ENCODE measurements at regions not wholly inside any gene's neighbourhood (a gene's known extent, or its start where the extent isn't known, plus 50 kb on each side); places are given as distances from the start of the nearest gene placed in this dataset.

GRCh38 chr4:117014236-117014635, 71.1 kb downstream of the TRAM1L1 start:
- H3K27ac ChIP-seq (replicated peaks): no peak overlapping the region
- TF ChIP-seq CTCF (IDR thresholded peaks at IDR 0.05; ENCODE audit: insufficient read depth, low read length) (no peak), GABPA (IDR thresholded peaks at IDR 0.05; ENCODE audit: low read depth) (no peak), POLR2AphosphoS5 (IDR thresholded peaks at IDR 0.05; ENCODE audit: low read depth) (no peak), SPI1 (IDR thresholded peaks at IDR 0.05; ENCODE audit: borderline replicate concordance, low read depth) (no peak), REST (IDR thresholded peaks at IDR 0.05; ENCODE audit: insufficient replicate concordance, low read depth) (no peak)
- no peaks in the 10 kb centered on the region for H3K27me3 ChIP-seq (ENCODE audit: insufficient read depth, poor library complexity, severe bottlenecking)
- DNase-seq (ENCODE audit: low read depth in 1 of 2, low spot score in 1 of 2): no peak
- no peak overlapping the region for H3K4me3 ChIP-seq (replicated peaks; ENCODE audit: insufficient read depth, low read length)

- Histone ChIP-seq H3K27me3 (ENCODE audit: insufficient read depth, poor library complexity, severe bottlenecking) (no peaks in the 10 kb centered on the region), H3K27ac (replicated peaks) (no peak overlapping the region), H3K4me3 (replicated peaks; ENCODE audit: insufficient read depth, low read length) (no peak overlapping the region)
- TF ChIP-seq GABPA (IDR thresholded peaks at IDR 0.05; ENCODE audit: low read depth) (no peak), CTCF (IDR thresholded peaks at IDR 0.05; ENCODE audit: insufficient read depth, low read length) (no peak), SPI1 (IDR thresholded peaks at IDR 0.05; ENCODE audit: borderline replicate concordance, low read depth) (no peak), POLR2AphosphoS5 (IDR thresholded peaks at IDR 0.05; ENCODE audit: low read depth) (no peak), REST (IDR thresholded peaks at IDR 0.05; ENCODE audit: insufficient replicate concordance, low read depth) (no peak)
- DNase-seq (ENCODE audit: low read depth in 1 of 2, low spot score in 1 of 2): no peak
Measured at GRCh38 chr4:117010671-117011070, 74.7 kb downstream of the TRAM1L1 start.

- TF ChIP-seq SPI1 (IDR thresholded peaks at IDR 0.05; ENCODE audit: borderline replicate concordance, low read depth) (no peak), POLR2AphosphoS5 (IDR thresholded peaks at IDR 0.05; ENCODE audit: low read depth) (no peak), GABPA (IDR thresholded peaks at IDR 0.05; ENCODE audit: low read depth) (no peak), REST (IDR thresholded peaks at IDR 0.05; ENCODE audit: insufficient replicate concordance, low read depth) (no peak), CTCF (IDR thresholded peaks at IDR 0.05; ENCODE audit: insufficient read depth, low read length) (no peak)
- Histone ChIP-seq H3K27me3 (ENCODE audit: insufficient read depth, poor library complexity, severe bottlenecking) (no peaks in the 10 kb centered on the region), H3K4me3 (replicated peaks; ENCODE audit: insufficient read depth, low read length) (no peak overlapping the region), H3K27ac (replicated peaks) (no peak overlapping the region)
- no peak for DNase-seq (ENCODE audit: low read depth in 1 of 2, low spot score in 1 of 2)
Measured at GRCh38 chr4:117001077-117001476, 84.3 kb downstream of the TRAM1L1 start.

All from HL-60 (cell line).